PC-9 (cell line): ENCODE measurements at regions not wholly inside any gene's neighbourhood (a gene's known extent, or its start where the extent isn't known, plus 50 kb on each side); places are given as distances from the start of the nearest gene placed in this dataset.

Source experiments
- EZH2 ChIP-seq: fragments of 200-600 bp; sonication (generic); IDR thresholded peaks from 2 replicates; pipeline ENCODE4 v1.8.0; 2017; ENCODE audit warnings: antibody characterized with exemption, low read depth
- TF ChIP-seq, protein P1 (sequence below): fragments of 200-600 bp; sonication (generic); conservative IDR thresholded peaks from 2 replicates; pipeline ENCODE4 v1.6.1; 2017; ENCODE audit warnings: mixed run types, antibody characterized with exemption, mild to moderate bottlenecking, moderate library complexity

- TF ChIP-seq, protein P1, sequence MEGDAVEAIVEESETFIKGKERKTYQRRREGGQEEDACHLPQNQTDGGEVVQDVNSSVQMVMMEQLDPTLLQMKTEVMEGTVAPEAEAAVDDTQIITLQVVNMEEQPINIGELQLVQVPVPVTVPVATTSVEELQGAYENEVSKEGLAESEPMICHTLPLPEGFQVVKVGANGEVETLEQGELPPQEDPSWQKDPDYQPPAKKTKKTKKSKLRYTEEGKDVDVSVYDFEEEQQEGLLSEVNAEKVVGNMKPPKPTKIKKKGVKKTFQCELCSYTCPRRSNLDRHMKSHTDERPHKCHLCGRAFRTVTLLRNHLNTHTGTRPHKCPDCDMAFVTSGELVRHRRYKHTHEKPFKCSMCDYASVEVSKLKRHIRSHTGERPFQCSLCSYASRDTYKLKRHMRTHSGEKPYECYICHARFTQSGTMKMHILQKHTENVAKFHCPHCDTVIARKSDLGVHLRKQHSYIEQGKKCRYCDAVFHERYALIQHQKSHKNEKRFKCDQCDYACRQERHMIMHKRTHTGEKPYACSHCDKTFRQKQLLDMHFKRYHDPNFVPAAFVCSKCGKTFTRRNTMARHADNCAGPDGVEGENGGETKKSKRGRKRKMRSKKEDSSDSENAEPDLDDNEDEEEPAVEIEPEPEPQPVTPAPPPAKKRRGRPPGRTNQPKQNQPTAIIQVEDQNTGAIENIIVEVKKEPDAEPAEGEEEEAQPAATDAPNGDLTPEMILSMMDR, result no peak
- no peak for TF ChIP-seq EZH2
Observed at GRCh38 chr20:57847104-57847503, 137.3 kb upstream of the PMEPA1 start.
